ENCODE measurements at regions not wholly inside any gene's neighbourhood (a gene's known extent, or its start where the extent isn't known, plus 50 kb on each side); places are given as distances from the start of the nearest gene placed in this dataset.

GRCh38 chr6:924661-925060, 231.7 kb upstream of the EXOC2 start:
- no peaks in the 10 kb centered on the region for H3K79me2 ChIP-seq (ENCODE audit: low read length)

DNA sequence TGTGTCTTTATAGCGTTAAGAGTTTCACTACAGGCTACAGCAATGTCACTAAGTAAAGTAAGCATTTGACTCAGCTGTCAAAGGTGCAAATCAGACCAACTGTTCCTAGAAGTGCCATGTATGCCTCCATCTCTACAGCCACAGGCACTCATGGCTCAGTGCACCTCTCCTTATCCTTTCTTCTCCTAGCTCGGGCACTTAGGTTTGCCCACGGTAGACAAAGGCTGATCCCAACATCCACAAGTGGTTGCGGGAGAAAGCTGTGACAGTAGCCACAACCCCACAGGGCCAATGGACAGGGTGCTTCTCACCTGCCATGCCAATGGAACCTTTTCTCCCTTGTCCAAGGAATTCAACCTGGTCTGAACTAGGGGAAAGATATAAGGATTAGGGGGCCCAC, 228.5 kb upstream of the EXOC2 start:
- no peaks in the 10 kb centered on the region for H3K79me2 ChIP-seq (ENCODE audit: low read length)
- no peaks in the 10 kb centered on the region for H4K20me1 ChIP-seq (ENCODE audit: insufficient read depth, low read length)
- no peak overlapping the region for H2AFZ ChIP-seq (ENCODE audit: low read length)
- H3K9me2 ChIP-seq (replicated peaks; ENCODE audit: insufficient read depth, low read length), result no peaks in the 10 kb centered on the region
- no peaks in the 10 kb centered on the region for H3K4me1 ChIP-seq (ENCODE audit: low read length)
- TF ChIP-seq CTCF (IDR thresholded peaks at IDR 0.05; ENCODE audit: low read length), result no peak
- TF ChIP-seq EZH2phosphoT487 (IDR thresholded peaks at IDR 0.05; ENCODE audit: low read length), result no peak
- TF ChIP-seq EZH2 (optimal IDR thresholded peaks at IDR 0.05; ENCODE audit: low read depth, low read length), result no peak
- H3K27ac ChIP-seq (ENCODE audit: low read length), result no peak overlapping the region
- H3K4me3 ChIP-seq (ENCODE audit: low read length), result no peak overlapping the region
- no peaks in the 10 kb centered on the region for H3K27me3 ChIP-seq (replicated peaks; ENCODE audit: insufficient read depth, low read length)
- H3K9ac ChIP-seq (ENCODE audit: low read length), result no peak overlapping the region
- H3K9me3 ChIP-seq (replicated peaks; ENCODE audit: insufficient read depth, low read length), result no peaks in the 10 kb centered on the region
- no peaks in the 10 kb centered on the region for H3K36me3 ChIP-seq (replicated peaks; ENCODE audit: insufficient read depth, low read length)
- no peak for DNase-seq
- no peak overlapping the region for H3K4me2 ChIP-seq (ENCODE audit: low read depth, low read length)
- no peaks in the 10 kb centered on the region for H3F3A ChIP-seq (ENCODE audit: insufficient read depth, low read length)

More at GRCh38 chr6:924661-925060, 231.7 kb upstream of the EXOC2 start:
- no peak for TF ChIP-seq EZH2phosphoT487 (IDR thresholded peaks at IDR 0.05; ENCODE audit: low read length)
- TF ChIP-seq EZH2 (optimal IDR thresholded peaks at IDR 0.05; ENCODE audit: low read depth, low read length), result no peak
- no peak for TF ChIP-seq CTCF (IDR thresholded peaks at IDR 0.05; ENCODE audit: low read length)
- Histone ChIP-seq H3K4me1 (ENCODE audit: low read length) (no peaks in the 10 kb centered on the region), H4K20me1 (ENCODE audit: insufficient read depth, low read length) (no peaks in the 10 kb centered on the region), H3K4me3 (ENCODE audit: low read length) (no peak overlapping the region), H2AFZ (ENCODE audit: low read length) (no peak overlapping the region), H3K36me3 (replicated peaks; ENCODE audit: insufficient read depth, low read length) (no peaks in the 10 kb centered on the region), H3K27ac (ENCODE audit: low read length) (no peak overlapping the region), H3F3A (ENCODE audit: insufficient read depth, low read length) (no peaks in the 10 kb centered on the region), H3K9me2 (replicated peaks; ENCODE audit: insufficient read depth, low read length) (no peaks in the 10 kb centered on the region), H3K4me2 (ENCODE audit: low read depth, low read length) (no peak overlapping the region), H3K9ac (ENCODE audit: low read length) (no peak overlapping the region), H3K27me3 (replicated peaks; ENCODE audit: insufficient read depth, low read length) (no peaks in the 10 kb centered on the region), H3K9me3 (replicated peaks; ENCODE audit: insufficient read depth, low read length) (no peaks in the 10 kb centered on the region)
- no peak for DNase-seq

DNA sequence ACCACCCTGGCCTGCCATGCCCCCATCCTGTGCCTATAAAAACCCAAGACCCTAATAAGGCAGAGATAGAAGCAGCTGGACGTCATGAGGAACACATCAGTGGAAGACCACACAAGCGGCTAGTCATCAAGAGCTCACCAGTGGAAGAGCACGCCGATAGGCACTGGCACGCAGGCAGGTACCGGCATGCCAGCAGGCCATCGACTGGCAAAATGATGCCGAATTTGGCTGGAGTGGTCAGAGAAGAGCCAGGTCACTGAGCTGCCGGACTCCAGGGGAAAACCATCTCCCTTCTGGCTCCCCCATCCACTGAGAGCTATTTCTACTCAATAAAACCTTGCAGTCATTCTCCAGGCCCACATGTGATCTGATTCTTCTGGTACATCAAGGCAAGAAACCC, 227.6 kb upstream of the EXOC2 start:
- no peak for TF ChIP-seq EZH2 (optimal IDR thresholded peaks at IDR 0.05; ENCODE audit: low read depth, low read length)
- TF ChIP-seq EZH2phosphoT487 (IDR thresholded peaks at IDR 0.05; ENCODE audit: low read length), result no peak
- TF ChIP-seq CTCF (IDR thresholded peaks at IDR 0.05; ENCODE audit: low read length), result no peak
- DNase-seq, result no peak
- H3K9me3 ChIP-seq (replicated peaks; ENCODE audit: insufficient read depth, low read length), result no peaks in the 10 kb centered on the region

More for the DNA sequence above, 227.6 kb upstream of the EXOC2 start:
- Histone ChIP-seq H3F3A (ENCODE audit: insufficient read depth, low read length) (no peaks in the 10 kb centered on the region), H3K27ac (ENCODE audit: low read length) (no peak overlapping the region), H3K27me3 (replicated peaks; ENCODE audit: insufficient read depth, low read length) (no peaks in the 10 kb centered on the region), H3K36me3 (replicated peaks; ENCODE audit: insufficient read depth, low read length) (no peaks in the 10 kb centered on the region), H3K9me2 (replicated peaks; ENCODE audit: insufficient read depth, low read length) (no peaks in the 10 kb centered on the region), H4K20me1 (ENCODE audit: insufficient read depth, low read length) (no peaks in the 10 kb centered on the region), H3K9ac (ENCODE audit: low read length) (no peak overlapping the region), H3K4me2 (ENCODE audit: low read depth, low read length) (no peak overlapping the region), H2AFZ (ENCODE audit: low read length) (no peak overlapping the region), H3K79me2 (ENCODE audit: low read length) (no peaks in the 10 kb centered on the region), H3K4me3 (ENCODE audit: low read length) (no peak overlapping the region), H3K4me1 (ENCODE audit: low read length) (no peaks in the 10 kb centered on the region)

Data from MM.1S (cell line).